ENCODE measurements at regions not wholly inside any gene's neighbourhood (a gene's known extent, or its start where the extent isn't known, plus 50 kb on each side); places are given as distances from the start of the nearest gene placed in this dataset.

- TF ChIP-seq CTCF (conservative IDR thresholded peaks at IDR 0.05; ENCODE audit: low read length) (no peak), EZH2phosphoT487 (IDR thresholded peaks at IDR 0.05; ENCODE audit: borderline replicate concordance) (no peak)
These were observed 326.2 kb downstream of the ETNK1 start for GRCh38 chr12:22951206-22951605.

All from Loucy (cell line).